DMS 273 treated with DMSO at 0.1 percent for 48 hours (cell line): ENCODE measurements at regions not wholly inside any gene's neighbourhood (a gene's known extent, or its start where the extent isn't known, plus 50 kb on each side); places are given as distances from the start of the nearest gene placed in this dataset.
"Not testable (repeated sequence)": the region's sequence is repeated elsewhere in the genome, so short reads cannot be mapped to it uniquely, and the experiment has no call there.

Source experiments
- DNase-seq: peaks from one replicate; lab custom pipeline; 2025; lab: John Stamatoyannopoulos, UW

DNA sequence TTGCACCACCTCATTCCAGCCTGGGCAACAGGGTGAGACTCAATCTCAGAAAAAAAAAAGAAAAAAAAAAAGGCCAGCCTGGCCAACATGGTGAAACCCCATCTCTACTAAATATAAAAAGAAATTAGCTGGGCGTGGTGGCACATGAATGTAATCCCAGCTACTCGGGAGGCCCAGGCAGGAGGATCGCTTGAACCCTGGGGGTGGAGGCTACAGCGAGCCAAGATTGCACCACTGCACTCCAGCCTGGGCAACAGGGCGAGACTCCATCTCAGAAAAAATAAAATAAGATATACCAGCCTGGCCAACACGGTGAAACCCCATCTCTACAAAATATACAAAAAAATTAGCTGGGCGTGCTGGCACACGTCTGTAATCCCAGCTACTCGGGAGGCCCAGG lies 1602.3 kb downstream of the RPIA start:
- DNase-seq: not testable (repeated sequence)

DNA sequence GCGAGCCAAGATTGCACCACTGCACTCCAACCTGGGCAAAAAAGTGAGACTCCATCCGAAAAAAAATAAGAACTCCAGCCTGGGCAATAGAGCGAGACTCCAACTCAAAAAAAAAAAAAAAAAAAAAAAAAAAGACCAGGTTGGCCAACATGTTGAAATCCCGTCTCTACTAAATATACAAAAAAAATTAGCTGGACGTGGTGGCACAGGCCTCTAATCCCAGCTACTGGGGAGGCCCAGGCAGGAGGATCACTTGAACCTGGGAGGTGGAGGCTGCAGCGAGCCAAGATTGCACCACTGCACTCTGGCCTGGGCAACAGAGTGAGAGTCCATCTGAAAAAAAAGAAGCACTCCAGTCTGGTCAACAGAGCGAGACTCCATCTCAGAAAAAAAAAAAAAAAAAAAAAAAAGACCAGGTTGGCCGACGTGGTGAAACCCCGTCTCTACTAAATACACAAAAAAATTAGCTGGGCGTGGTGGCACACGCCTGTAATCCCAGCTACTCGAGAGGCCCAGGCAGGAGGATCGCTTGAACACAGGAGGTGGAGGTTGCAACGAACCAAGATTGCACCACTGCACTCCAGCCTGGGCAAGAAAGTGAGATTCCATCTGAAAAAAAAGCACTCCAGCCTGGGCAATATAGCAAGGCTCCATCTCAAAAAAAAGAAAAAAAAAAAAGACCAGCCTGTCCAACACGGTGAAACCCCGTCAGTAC lies 1603.7 kb downstream of the RPIA start:
- not testable (repeated sequence) for DNase-seq

DNA sequence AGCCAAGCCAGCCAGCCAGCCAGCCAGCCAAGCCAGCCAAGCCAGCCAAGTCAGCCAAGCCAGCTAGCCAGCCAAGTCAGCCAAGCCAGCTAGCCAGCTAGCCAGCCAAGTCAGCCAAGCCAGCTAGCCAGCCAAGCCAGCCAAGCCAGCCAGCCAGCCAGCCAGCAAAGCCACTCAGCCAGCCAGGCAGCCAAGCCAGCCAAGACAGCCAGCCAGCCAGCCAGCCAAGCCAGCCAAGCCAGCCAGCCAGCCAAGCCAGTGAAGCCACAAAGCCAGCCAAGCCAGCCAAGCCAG lies 1605.0 kb downstream of the RPIA start:
- DNase-seq: not testable (repeated sequence)

DNA sequence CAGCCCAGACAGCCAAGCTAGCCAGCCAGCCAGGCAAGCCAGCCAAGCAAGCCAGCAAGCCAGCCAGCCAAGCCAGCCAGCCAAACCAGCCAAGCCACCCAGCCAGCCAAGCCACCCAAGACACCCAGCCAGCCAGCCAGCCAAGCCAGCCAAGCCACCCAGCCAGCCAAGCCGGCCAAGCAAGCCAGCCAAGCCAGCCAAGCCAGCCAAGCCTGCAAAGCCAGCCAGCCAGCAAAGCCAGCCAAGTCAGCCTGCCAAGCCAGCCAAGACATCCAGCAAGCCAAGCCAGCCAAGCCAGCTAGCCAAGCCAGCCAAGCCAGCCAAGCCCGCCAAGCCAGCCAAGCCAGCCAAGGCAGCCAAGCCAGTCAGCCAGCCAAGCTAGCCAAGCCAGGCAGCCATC lies 1606.2 kb downstream of the RPIA start:
- DNase-seq: not testable (repeated sequence)

- not testable (repeated sequence) for DNase-seq
Measured at GRCh38 chr2:90298126-90298755, 1606.8 kb downstream of the RPIA start.

GRCh38 chr2:90298983-90299382 lies 1607.5 kb downstream of the RPIA start:
- DNase-seq: not testable (repeated sequence)

- DNase-seq: not testable (repeated sequence)
Measured at GRCh38 chr2:90322982-90323381, 1631.5 kb downstream of the RPIA start.

DNA sequence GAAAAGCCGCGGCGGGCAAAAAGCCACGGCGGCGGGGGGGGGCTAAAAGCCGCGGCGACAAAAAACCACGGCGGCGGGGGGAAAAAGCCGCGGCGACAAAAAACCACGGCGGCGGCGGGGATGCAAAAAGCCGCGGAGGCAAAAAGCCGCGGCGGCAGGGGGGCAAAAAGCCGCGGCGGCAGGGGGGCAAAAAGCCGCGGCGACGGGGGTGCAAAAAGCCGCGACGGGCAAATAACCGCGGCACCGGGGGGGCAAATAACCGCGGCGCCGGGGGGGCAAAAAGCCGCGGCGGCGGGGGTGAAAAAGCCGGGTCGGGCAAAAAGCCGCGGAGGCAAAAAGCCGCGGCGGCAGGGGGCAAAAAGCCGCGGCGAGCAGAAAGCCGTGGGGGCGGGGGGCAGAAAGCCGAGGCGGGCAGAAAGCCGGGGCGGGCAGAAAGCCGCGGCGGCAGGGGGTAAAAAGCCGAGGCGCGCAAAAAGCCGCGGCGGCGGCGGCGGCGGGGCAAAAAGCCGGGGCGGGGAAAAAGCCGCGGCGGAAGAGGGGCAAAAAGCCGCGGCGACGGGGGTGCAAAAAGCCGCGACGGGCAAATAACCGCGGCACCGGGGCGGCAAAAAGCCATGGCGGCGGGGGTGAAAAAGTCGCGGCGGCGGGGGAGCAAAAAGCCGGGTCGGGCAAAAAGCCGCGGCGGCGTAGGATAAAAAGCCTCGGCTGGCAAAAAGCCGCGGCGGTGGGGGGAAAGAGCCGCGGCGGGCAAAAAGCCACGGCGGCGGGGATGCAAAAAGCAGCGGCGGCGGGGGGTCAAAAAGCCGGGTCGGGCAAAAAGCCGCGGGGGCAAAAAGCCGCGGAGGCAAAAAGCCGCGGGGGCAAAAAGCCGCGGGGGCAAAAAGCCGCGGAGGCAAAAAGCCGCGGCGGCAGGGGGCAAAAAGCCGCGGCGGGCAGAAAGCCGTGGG lies 1632.4 kb downstream of the RPIA start:
- not testable (repeated sequence) for DNase-seq

DNA sequence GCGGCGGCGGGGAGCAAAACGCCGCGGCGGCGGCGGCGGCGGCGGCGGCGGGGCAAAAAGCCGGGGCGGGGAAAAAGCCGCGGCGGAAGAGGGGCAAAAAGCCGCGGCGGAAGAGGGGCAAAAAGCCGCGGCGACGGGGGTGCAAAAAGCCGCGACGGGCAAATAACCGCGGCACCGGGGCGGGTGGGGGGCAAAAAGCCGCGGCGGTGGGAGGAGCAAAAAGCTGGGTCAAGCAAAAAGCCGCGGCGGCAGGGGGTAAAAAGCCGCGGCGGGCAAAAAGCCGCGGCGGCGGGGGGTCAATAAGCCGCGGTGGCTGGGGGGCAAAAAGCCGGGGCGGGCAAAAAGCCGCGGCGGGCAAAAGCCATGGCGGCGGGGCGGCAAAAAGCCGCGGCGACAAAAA lies 1633.2 kb downstream of the RPIA start:
- not testable (repeated sequence) for DNase-seq

GRCh38 chr2:90325796-90326353 lies 1634.4 kb downstream of the RPIA start:
- not testable (repeated sequence) for DNase-seq

- not testable (repeated sequence) for DNase-seq
Measured at GRCh38 chr2:90355546-90355945, 1664.1 kb downstream of the RPIA start.

DNA sequence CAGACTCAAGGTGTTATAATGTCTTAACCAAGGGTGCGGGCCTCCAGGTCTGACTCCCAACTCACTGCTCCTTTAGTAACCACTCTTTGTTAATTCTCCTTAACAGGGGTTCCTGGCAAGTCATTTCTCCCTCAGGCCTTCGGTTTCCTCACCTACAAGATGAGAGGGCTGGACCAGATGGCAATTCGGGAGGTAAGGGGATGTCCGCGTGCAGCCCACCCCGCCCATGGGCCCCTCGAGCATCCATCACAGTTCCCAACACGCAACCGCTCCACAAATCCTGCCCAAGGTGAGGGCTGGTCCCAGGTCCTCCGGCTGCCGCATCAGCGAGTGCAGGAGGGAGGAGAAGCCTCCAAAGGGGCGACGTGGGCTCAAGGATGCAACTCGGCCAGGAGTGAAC lies 1667.9 kb downstream of the RPIA start:
- DNase-seq: not testable (repeated sequence)

DNA sequence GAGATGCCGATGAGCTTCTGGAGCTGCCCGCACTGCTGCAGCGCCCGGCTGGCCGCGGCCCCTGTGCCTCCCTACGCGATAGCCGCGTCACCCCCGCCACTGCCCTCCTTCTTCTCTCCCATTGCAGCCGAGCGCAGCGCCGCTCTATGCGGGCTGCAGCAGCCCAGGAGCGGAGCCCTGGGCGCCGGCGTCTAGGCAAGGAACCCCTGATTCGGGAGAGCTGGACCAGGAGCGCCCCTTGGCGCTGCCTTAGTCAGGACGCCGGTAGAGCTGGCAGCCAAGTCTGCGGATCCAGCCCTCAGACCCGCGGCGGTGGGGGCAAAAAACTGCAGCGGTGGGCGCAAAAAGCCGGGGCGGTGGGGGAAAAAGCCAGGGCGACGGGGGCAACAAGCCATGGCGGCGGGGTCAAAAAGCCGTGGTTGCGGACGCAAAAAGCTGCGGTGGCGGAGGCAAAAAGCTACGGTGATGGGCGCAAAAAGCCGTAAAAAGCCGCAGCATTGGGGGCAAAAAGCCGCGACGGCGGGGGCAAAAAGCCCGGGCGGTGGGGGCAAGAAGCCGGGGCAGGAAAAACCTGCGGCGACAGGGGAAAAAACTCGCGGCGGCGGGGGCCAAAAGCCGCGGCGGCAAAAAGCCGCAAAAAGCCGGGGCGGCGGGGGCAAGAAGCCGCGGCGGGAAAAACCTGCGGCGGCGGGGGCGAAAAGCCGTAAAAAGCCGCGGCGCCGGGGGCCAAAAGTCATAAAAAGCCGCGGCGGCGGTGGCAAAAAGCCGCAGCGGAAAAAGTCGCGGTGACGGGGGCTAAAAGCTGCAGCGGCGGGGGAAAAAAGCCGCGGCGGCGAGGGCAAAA lies 1668.6 kb downstream of the RPIA start:
- not testable (repeated sequence) for DNase-seq

DNA sequence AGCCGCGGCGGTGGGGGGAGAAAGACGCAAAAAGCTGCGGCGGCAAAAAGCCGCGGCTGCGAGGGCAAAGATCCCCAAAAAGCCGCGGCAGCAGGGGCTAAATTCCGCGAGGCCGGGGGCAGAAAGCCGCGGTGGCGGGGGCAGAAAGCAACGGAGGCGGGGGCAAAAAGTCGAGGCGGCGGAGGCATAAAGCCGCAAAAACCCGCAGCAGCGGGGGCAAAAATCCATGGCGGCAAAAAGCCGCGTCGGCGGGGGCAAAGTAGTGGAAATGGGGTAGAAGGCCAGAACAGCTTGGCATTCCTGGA lies 1669.2 kb downstream of the RPIA start:
- DNase-seq: not testable (repeated sequence)
